ENCODE measurements at regions not wholly inside any gene's neighbourhood (a gene's known extent, or its start where the extent isn't known, plus 50 kb on each side); places are given as distances from the start of the nearest gene placed in this dataset.

GRCh38 chr6:92806254-92806653 is 613.1 kb downstream of the EPHA7 start:
- no peak for DNase-seq

GRCh38 chr6:92791403-92791802 is 628.0 kb downstream of the EPHA7 start:
- DNase-seq: no peak

GRCh38 chr6:92790381-92790780 is 629.0 kb downstream of the EPHA7 start:
- no peak for DNase-seq

DNA sequence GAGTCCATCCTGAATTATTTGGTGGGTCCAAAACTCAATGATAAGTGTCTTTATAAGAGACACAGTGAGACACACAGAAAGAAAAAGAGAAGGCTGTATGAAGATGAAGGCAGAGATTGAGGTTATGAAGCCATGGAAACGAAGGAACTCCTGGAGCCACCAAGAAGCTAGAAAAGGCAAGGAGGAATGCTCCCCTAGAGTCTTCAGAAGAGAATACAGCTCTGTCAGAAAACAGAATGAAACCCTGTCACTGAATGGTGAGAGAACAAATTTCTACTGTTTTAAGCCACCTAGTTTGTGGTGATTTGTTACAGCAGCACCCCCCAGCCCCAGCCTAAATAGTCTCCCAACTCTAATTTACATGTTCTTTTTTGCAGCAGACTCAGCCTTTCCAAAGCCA is 635.1 kb downstream of the EPHA7 start:
- DNase-seq: no peak

DNA sequence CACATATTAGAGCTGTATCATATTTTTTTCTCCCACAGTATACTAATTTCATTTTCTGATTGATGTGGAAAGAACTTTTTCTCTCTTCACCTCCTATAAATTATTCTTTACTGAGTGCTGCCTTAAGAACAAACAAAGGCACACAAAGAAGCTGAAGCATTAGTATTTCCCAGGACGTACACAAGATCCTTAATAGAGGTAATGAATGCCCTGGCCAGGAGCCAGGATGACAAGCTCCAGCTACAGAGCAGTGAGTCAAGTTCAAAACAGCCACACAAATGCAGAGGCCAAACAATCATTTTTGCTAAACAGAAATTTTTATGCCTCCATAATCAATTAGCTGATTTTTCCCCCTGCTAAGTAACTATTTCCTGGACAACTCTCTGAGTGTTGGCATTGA is 639.6 kb downstream of the EPHA7 start:
- DNase-seq: peak; percentile 6

DNA sequence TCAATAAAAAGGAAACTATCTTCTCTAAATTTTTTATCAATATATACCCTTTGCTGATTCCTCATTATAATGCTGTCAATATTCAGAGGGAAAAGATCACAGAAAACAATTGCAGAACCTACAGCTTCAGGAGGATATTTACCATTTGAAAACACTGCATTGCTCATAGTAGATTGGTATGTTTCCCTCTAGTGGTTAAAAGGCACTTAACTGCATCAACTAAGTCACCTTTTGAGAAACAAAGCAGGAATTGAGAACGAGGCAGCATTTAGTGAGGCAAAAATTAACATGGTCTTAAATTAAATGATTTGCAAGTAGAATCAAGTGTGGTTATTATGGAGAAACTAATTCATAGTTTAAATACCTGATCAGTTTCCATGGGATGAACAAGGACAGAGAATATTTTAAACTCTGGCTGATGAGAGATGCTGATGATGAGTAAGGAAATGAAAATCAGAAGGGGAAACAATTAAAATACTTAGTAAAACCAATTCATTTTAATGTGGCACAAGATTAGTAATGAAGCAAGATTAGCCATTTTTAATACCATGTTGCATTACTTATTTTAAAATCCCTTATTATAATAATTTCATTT is 642.1 kb downstream of the EPHA7 start:
- no peak for DNase-seq

GRCh38 chr6:92770540-92770939 is 648.8 kb downstream of the EPHA7 start:
- DNase-seq: no peak

DNA sequence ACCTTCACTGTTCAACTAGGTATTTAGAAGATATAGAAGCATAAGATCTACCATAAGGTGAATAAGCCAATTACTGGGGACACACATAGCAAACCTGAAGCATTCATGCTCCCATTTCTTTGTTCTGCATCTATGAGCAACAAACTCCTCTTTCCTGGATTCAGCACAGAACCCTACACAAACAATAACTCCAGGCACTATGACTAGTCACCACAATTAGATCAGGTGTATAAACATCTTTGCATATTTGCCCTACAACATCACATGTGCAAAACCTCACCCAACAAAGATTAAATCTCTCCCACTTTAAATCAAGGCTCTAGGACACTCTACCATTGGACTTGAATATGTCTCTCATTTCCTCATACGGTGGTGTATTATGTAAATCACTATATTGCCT is 652.3 kb downstream of the EPHA7 start:
- no peak for DNase-seq

DNA sequence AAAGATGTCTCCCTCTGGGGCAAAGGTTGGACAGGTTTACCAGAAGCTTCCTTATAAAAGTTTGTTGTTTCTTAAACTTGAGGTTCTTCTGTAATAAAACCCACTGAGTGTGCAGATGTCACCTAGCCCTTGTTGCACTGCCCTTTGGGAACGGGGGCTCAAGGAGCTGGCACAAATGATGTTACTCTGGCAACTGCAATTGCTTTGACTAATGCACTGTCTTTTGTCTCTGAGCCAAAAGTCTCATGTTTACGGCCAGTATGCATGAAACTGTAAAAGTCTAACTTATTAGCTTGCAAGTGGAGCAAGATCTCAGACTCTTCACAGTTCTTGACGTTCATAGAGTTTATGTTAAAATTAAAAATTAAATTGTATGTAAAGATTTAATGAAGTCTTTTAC is 655.7 kb downstream of the EPHA7 start:
- DNase-seq: no peak

DNA sequence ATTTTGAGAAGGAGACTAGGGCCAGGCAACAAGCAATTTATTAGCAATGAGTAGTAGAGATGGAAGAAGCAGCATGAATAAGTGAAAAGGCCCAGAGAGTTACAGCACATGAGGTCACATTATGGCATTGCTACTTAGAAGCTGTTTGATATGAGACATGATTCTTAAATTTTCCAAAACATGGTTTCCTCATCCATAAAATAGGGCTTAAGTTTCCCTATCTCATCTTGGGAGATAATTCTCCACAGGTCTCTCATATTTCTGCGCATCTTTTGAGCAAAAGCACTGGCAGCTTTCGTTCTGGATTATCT is 656.1 kb downstream of the EPHA7 start:
- no peak for DNase-seq

- no peak for DNase-seq
Measured at GRCh38 chr6:92762443-92763273, 656.7 kb downstream of the EPHA7 start.

GRCh38 chr6:92759178-92759577 is 660.2 kb downstream of the EPHA7 start:
- no peak for DNase-seq

- no peak for DNase-seq
Measured at GRCh38 chr6:92757925-92758324, 661.4 kb downstream of the EPHA7 start.

GRCh38 chr6:92756912-92757311 is 662.4 kb downstream of the EPHA7 start:
- peak; percentile 44 for DNase-seq

DNA sequence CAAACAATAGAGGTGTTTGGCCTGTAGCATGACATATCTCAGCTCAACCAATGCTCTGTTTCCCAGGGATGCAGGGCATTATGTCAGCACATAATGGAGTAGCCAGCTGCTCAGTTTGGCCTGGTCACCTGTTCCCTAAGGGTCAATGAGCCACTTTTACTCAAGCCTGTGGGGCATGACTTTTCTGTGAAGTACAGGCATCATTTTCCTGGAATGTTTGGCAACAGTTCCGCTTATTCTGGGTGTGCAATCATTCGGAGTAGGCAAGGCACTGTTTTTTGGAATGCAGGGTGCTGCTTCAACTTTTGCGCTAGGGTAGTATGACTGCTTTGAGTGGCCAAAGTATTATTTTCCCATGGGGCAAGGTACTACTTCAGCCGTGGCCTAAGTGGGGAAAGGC is 665.4 kb downstream of the EPHA7 start:
- no peak for DNase-seq

GRCh38 chr6:92752114-92752513 is 667.2 kb downstream of the EPHA7 start:
- DNase-seq: no peak

GRCh38 chr6:92748131-92748530 is 671.2 kb downstream of the EPHA7 start:
- DNase-seq: no peak

DNA sequence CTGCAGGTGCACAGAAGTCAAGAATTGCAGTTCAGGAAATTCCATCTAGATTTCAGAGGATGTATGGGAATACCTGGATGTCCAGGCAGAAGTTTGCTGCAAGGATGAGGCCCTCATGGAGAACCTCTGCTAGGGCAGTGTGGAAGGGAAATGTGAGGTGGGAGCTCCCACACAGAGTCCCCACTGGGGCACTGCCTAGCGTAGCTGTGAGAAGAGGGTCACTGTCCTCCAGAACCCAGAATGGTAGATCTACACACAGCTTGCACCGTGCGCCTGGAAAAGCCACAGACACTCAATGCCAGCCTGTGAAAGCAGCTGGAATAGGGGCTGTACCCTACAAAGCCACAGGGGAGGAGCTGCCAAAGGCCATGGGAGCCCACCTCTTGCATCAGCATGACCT is 681.4 kb downstream of the EPHA7 start:
- no peak for DNase-seq

- DNase-seq: no peak
Measured at GRCh38 chr6:92723390-92723931, 695.9 kb downstream of the EPHA7 start.

DNA sequence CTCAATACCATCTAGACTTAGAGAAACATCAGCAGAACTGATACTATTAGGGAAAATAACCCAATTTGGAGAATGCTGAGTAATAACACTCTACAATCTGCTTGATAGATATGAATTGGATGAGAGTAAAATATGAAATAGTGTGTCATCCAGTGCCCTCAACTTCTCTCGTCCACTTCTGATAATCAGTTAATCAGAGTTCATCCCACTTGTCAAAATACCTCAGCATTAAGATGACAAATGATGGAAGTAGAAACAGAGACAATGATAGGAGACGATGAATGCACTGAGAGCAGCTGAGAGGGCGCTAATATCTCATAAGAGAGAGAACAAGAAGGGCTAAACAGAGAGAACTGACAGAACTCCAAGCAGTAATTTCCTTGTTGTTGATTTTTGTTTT is 699.6 kb downstream of the EPHA7 start:
- no peak for DNase-seq

- DNase-seq: no peak
Measured at GRCh38 chr6:92716638-92717037, 702.7 kb downstream of the EPHA7 start.

- no peak for DNase-seq
Measured at GRCh38 chr6:92715991-92716390, 703.4 kb downstream of the EPHA7 start.

- DNase-seq: no peak
Measured at GRCh38 chr6:92714346-92714745, 705.0 kb downstream of the EPHA7 start.

- no peak for DNase-seq
Measured at GRCh38 chr6:92710048-92710447, 709.3 kb downstream of the EPHA7 start.

DNA sequence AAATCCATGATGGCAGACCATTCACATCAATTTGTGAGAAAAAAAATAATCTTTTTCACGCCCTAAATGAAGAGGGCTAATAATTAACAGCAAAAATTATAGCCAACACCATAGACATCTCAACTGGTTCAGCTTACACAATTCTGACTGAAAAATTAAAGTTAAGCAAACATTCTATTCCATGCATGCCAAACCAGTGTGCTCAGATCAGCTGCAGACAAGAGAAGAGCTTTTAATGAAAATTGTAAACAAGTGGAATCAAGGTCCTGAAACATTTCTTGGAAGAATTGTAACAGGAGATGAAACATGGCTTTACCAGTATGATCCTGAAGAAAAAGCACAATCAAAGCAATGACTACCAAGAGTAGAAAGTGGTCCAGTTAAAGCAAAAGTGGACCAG is 710.4 kb downstream of the EPHA7 start:
- DNase-seq: no peak
